A673 (cell line): ENCODE measurements at regions not wholly inside any gene's neighbourhood (a gene's known extent, or its start where the extent isn't known, plus 50 kb on each side); places are given as distances from the start of the nearest gene placed in this dataset.

Source experiments
- BruUV-seq: library from RNA; stranded (reverse); fragments of 400-500 nt; replicated peaks from 2 replicates; lab custom pipeline; 2021; lab: Mats Ljungman, UMichigan
- CTCF ChIA-PET: fragments of 300-600 bp; sonication (Branson Sonifier 250); formaldehyde crosslinking; loops from one replicate; lab custom pipeline; 2022; ENCODE audit warnings: antibody characterized with exemption; lab: Charles Lee
- POLR2A ChIA-PET: fragments of 300-600 bp; sonication (Branson Sonifier 250); formaldehyde crosslinking; loops from one replicate; lab custom pipeline; 2022; ENCODE audit warnings: antibody characterized with exemption; ENCODE audit not compliant: low non-redundant PET; lab: Charles Lee
- DNase-seq: peaks from one replicate; pipeline ENCODE4 v3.0.0-alpha.2; 2015; ENCODE audit warnings: low spot score
- H3K27ac ChIP-seq: fragments of 200-600 bp; sonication (generic); 2 replicates; pipeline ENCODE4 v1.5.1; 2016; ENCODE audit warnings: mixed run types, low read depth, mild to moderate bottlenecking, mixed read lengths, antibody characterized with exemption, low read length; ENCODE audit not compliant: poor library complexity, severe bottlenecking
- H3K27me3 ChIP-seq: fragments of 200-600 bp; sonication (generic); replicated peaks from 2 replicates; pipeline ENCODE4 v1.6.1; 2017; ENCODE audit warnings: mixed run types, low read depth, mild to moderate bottlenecking, mixed read lengths, antibody characterized with exemption, low read length; ENCODE audit not compliant: insufficient read depth, poor library complexity
- H3K36me3 ChIP-seq: fragments of 200-600 bp; sonication (generic); 2 replicates; pipeline ENCODE4 v1.6.1; 2016; ENCODE audit warnings: mixed run types, mild to moderate bottlenecking, mixed read lengths, antibody characterized with exemption, low read length; ENCODE audit not compliant: insufficient read depth, poor library complexity, severe bottlenecking
- H3K4me1 ChIP-seq: fragments of 200-600 bp; sonication (generic); 2 replicates; pipeline ENCODE4 v1.6.1; 2017; ENCODE audit warnings: mixed run types, mild to moderate bottlenecking, mixed read lengths, antibody characterized with exemption, low read length; ENCODE audit not compliant: insufficient read depth, poor library complexity, severe bottlenecking
- H3K4me3 ChIP-seq: fragments of 200-600 bp; sonication (generic); 2 replicates; pipeline ENCODE4 v1.5.1; 2016; ENCODE audit warnings: low read depth, mixed run types, mild to moderate bottlenecking, mixed read lengths, low read length; ENCODE audit not compliant: poor library complexity, severe bottlenecking
- H3K9me3 ChIP-seq: fragments of 200-600 bp; sonication (generic); 2 replicates; pipeline ENCODE4 v1.6.1; 2016; ENCODE audit warnings: mixed run types, low read depth, mild to moderate bottlenecking, mixed read lengths, antibody characterized with exemption, low read length; ENCODE audit not compliant: poor library complexity, severe bottlenecking
- EZH2 ChIP-seq: fragments of 200-600 bp; sonication (generic); IDR thresholded peaks from 2 replicates; pipeline ENCODE4 v1.6.1; 2017; ENCODE audit warnings: borderline replicate concordance, low read depth, mild to moderate bottlenecking, mixed read lengths, antibody characterized with exemption, low read length; ENCODE audit not compliant: poor library complexity, severe bottlenecking
- intact Hi-C: fragments of 100-400 bp; cut with micrococcal nuclease; formaldehyde crosslinking; loops from one replicate; pipeline ENCODE4 v1.10.0; 2022; ENCODE audit not compliant: unreplicated experiment
- TF ChIP-seq, protein P1 (sequence below): fragments of 300-800, 200-600 bp; sonication (generic); conservative IDR thresholded peaks from 2 replicates; pipeline ENCODE4 v1.5.1; 2017; ENCODE audit warnings: low read depth, mild to moderate bottlenecking, antibody characterized with exemption, low read length, moderate library complexity, mixed read lengths

DNA sequence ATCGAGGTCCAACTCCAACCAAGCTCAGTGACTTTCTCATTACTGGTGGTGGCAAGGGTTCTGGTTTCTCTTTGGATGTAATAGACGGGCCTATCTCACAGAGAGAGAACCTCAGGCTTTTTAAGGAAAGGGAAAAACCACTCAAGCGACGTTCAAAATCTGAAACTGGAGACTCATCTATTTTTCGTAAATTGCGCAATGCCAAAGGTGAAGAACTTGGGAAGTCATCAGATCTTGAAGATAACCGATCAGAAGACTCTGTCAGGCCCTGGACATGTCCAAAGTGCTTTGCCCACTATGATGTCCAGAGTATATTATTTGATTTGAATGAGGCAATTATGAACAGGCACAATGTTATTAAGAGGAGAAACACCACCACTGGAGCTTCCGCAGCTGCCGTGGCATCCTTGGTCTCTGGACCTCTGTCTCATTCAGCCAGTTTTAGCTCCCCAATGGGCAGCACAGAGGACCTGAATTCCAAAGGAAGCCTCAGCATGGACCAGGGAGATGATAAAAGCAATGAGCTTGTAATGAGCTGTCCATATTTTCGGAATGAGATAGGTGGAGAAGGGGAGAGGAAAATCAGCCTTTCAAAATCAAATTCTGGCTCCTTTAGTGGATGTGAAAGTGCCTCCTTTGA lies 343.5 kb upstream of the RGS6 start:
- TF ChIP-seq, protein P1, sequence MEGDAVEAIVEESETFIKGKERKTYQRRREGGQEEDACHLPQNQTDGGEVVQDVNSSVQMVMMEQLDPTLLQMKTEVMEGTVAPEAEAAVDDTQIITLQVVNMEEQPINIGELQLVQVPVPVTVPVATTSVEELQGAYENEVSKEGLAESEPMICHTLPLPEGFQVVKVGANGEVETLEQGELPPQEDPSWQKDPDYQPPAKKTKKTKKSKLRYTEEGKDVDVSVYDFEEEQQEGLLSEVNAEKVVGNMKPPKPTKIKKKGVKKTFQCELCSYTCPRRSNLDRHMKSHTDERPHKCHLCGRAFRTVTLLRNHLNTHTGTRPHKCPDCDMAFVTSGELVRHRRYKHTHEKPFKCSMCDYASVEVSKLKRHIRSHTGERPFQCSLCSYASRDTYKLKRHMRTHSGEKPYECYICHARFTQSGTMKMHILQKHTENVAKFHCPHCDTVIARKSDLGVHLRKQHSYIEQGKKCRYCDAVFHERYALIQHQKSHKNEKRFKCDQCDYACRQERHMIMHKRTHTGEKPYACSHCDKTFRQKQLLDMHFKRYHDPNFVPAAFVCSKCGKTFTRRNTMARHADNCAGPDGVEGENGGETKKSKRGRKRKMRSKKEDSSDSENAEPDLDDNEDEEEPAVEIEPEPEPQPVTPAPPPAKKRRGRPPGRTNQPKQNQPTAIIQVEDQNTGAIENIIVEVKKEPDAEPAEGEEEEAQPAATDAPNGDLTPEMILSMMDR = no peak
- TF ChIP-seq EZH2 = no peak
- POLR2A ChIA-PET = no interaction called here
- TSS peak; percentile 60 for BruUV-seq
- no peaks in the 10 kb centered on the region for H3K9me3 ChIP-seq
- H3K4me1 ChIP-seq = peaks cover 70% of the 10 kb centered on the region
- CTCF ChIA-PET = no interaction called here
- H3K27me3 ChIP-seq = no peaks in the 10 kb centered on the region
- no peaks in the 10 kb centered on the region for H3K36me3 ChIP-seq
- no peak overlapping the region for H3K27ac ChIP-seq
- H3K4me3 ChIP-seq = no peak overlapping the region
- intact Hi-C loops = no loop called here
- DNase-seq = no peak

DNA sequence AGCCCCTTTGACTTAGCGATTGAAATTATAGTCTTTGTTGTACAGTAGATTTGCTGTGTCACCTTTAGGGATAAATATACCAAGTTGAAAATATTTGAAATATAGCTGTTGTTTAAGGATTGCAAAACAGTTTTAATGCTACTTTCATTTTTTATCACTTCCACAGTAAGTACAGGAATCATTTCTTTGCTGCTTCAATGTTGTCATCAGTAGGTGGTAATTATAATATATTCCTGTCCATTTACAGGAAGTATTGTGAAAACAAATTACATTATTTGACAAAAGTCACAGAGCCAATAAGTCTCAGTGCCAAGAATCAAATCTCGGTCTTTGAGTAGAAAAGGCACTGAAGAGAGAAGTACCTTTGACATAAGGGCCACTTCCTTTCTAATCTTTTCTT lies 342.6 kb upstream of the RGS6 start:
- TF ChIP-seq, protein P1 = no peak
- TF ChIP-seq EZH2 = no peak

DNA sequence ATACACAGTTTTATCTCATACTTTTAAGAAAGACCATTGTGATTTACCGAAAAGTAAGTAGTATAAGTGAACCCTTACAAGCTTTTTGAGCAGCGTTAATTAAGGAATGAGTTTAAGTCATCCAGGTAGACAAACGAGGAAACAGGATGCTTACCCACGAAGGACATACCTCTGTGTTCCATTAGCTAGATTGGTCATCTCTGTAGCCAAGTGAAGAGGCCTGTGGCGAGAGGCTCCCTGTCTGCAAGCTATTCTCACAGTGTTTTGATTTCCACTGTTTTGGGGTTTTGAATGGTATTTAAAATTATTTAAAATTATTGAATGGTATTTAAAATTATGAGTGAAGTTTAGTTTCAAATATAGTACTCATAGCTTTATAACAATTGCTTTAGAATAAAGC lies 342.1 kb upstream of the RGS6 start:
- TF ChIP-seq, protein P1 = no peak
- no peak for TF ChIP-seq EZH2
- Histone ChIP-seq H3K27me3 (no peaks in the 10 kb centered on the region), H3K36me3 (no peaks in the 10 kb centered on the region), H3K4me3 (no peak overlapping the region), H3K4me1 (peaks cover 77% of the 10 kb centered on the region), H3K27ac (no peak overlapping the region), H3K9me3 (no peaks in the 10 kb centered on the region)
- DNase-seq = no peak
- ChIA-PET POLR2A (no interaction called here), CTCF (no interaction called here)
- BruUV-seq = no TSS peak
- intact Hi-C loops = no loop called here

More for the DNA sequence above, 342.6 kb upstream of the RGS6 start:
- no peak overlapping the region for H3K4me3 ChIP-seq
- no peaks in the 10 kb centered on the region for H3K27me3 ChIP-seq
- CTCF ChIA-PET = no interaction called here
- H3K4me1 ChIP-seq = peaks cover 72% of the 10 kb centered on the region
- intact Hi-C loops = no loop called here
- H3K9me3 ChIP-seq = no peaks in the 10 kb centered on the region
- no peak overlapping the region for H3K27ac ChIP-seq
- POLR2A ChIA-PET = no interaction called here
- DNase-seq = peak; percentile 58
- no peaks in the 10 kb centered on the region for H3K36me3 ChIP-seq
- BruUV-seq = no TSS peak
